ENCODE measurements at regions not wholly inside any gene's neighbourhood (a gene's known extent, or its start where the extent isn't known, plus 50 kb on each side); places are given as distances from the start of the nearest gene placed in this dataset.

- peak overlapping the region; percentile 92 for H3K27ac ChIP-seq (ENCODE audit: low read depth, low read length)
- peak overlapping the region; percentile 63 for H2BK5ac ChIP-seq (ENCODE audit: low read depth, low read length, poor library complexity)
- peak overlapping the region; percentile 34 for H2AK5ac ChIP-seq (ENCODE audit: low read length)
- H2AFZ ChIP-seq (ENCODE audit: insufficient read depth, low read length, poor library complexity), result peak overlapping the region; percentile 53
- peak in 1 of 2 donors; percentile 14 for DNase-seq
- H3K4me2 ChIP-seq (ENCODE audit: low read length), result peak overlapping the region; percentile 50
- no peaks in the 10 kb centered on the region for H3K9me3 ChIP-seq (ENCODE audit: insufficient read depth, low read depth, low read length)
- no peaks in the 10 kb centered on the region for H3K36me3 ChIP-seq (ENCODE audit: control insufficient read depth in 1 of 2, insufficient read depth in 2 of 2, low read length in 2 of 2)
- no peaks in the 10 kb centered on the region for H3K27me3 ChIP-seq (ENCODE audit: insufficient read depth, low read length)
- H4K12ac ChIP-seq (ENCODE audit: low read depth, low read length), result peak overlapping the region; percentile 17
- H4K8ac ChIP-seq (ENCODE audit: low read depth, low read length), result peak overlapping the region; percentile 25
- H3K79me1 ChIP-seq (ENCODE audit: low read length), result peaks cover 13% of the 10 kb centered on the region
- peak overlapping the region; percentile 83 for H2BK120ac ChIP-seq (ENCODE audit: insufficient read depth, low read length, poor library complexity)
- peak overlapping the region; percentile 9 for H3K4ac ChIP-seq (ENCODE audit: low read depth, low read length)
- no peak overlapping the region for H3K4me3 ChIP-seq (ENCODE audit: low read depth, low read length)
- peak overlapping the region; percentile 72 for H2BK12ac ChIP-seq (ENCODE audit: low read length)
- peak overlapping the region; percentile 76 for H3K14ac ChIP-seq (ENCODE audit: low read length)
- peak overlapping the region; percentile 78 for H4K91ac ChIP-seq (ENCODE audit: low read depth, low read length)
- H3K9ac ChIP-seq (ENCODE audit: low read length), result peak overlapping the region; percentile 68
- WGBS (ENCODE audit: extremely low coverage, insufficient coverage, insufficient read length), result no CpG with 5 or more reads among the region's 19 CpGs
- no peaks in the 10 kb centered on the region for H3K79me2 ChIP-seq (ENCODE audit: control insufficient read depth, insufficient read depth, low read length, poor library complexity)
- peaks cover 17 to 30% of the 10 kb centered on the region in 2 experiments for H3K4me1 ChIP-seq (ENCODE audit: control insufficient read depth in 1 of 2, insufficient read depth in 2 of 2, low read length in 2 of 2)
- H3K18ac ChIP-seq (ENCODE audit: low read length), result peak overlapping the region; percentile 53
- no peak overlapping the region for H3K23ac ChIP-seq (ENCODE audit: low read length)
Observed at GRCh38 chr5:167952278-167952995, 339.0 kb upstream of the WWC1 start.

- Histone ChIP-seq H2BK12ac (ENCODE audit: low read length) (no peak overlapping the region), H3K27ac (ENCODE audit: low read depth, low read length) (peak overlapping the region; percentile 92), H3K9me3 (ENCODE audit: insufficient read depth, low read depth, low read length) (no peaks in the 10 kb centered on the region), H3K4me2 (ENCODE audit: low read length) (peak overlapping the region; percentile 46), H2BK120ac (ENCODE audit: insufficient read depth, low read length, poor library complexity) (no peak overlapping the region), H3K23ac (ENCODE audit: low read length) (no peak overlapping the region), H3K9ac (ENCODE audit: low read length) (no peak overlapping the region), H2BK5ac (ENCODE audit: low read depth, low read length, poor library complexity) (no peak overlapping the region), H3K4ac (ENCODE audit: low read depth, low read length) (no peak overlapping the region), H3K18ac (ENCODE audit: low read length) (no peak overlapping the region), H2AK5ac (ENCODE audit: low read length) (no peak overlapping the region), H3K4me3 (ENCODE audit: low read depth, low read length) (no peak overlapping the region), H4K8ac (ENCODE audit: low read depth, low read length) (no peak overlapping the region), H3K4me1 (ENCODE audit: control insufficient read depth in 1 of 2, insufficient read depth in 2 of 2, low read length in 2 of 2) (peaks cover 17 to 27% of the 10 kb centered on the region in 2 experiments), H4K12ac (ENCODE audit: low read depth, low read length) (no peak overlapping the region), H4K91ac (ENCODE audit: low read depth, low read length) (no peak overlapping the region), H3K79me2 (ENCODE audit: control insufficient read depth, insufficient read depth, low read length, poor library complexity) (no peaks in the 10 kb centered on the region), H3K27me3 (ENCODE audit: insufficient read depth, low read length) (no peaks in the 10 kb centered on the region), H3K36me3 (ENCODE audit: control insufficient read depth in 1 of 2, insufficient read depth in 2 of 2, low read length in 2 of 2) (no peaks in the 10 kb centered on the region), H3K79me1 (ENCODE audit: low read length) (peaks cover 12% of the 10 kb centered on the region), H2AFZ (ENCODE audit: insufficient read depth, low read length, poor library complexity) (no peak overlapping the region), H3K14ac (ENCODE audit: low read length) (no peak overlapping the region)
- peak; percentile 51 to 76 for DNase-seq
- no CpG with 5 or more reads among the region's 4 CpGs for WGBS (ENCODE audit: extremely low coverage, insufficient coverage, insufficient read length)
Observed at GRCh38 chr5:167953151-167953798, 338.2 kb upstream of the WWC1 start.

GRCh38 chr5:167961731-167962130, 329.7 kb upstream of the WWC1 start:
- H4K12ac ChIP-seq (ENCODE audit: low read depth, low read length), result no peak overlapping the region
- no peak overlapping the region for H3K27ac ChIP-seq (ENCODE audit: low read depth, low read length)
- DNase-seq, result no peak
- H3K4ac ChIP-seq (ENCODE audit: low read depth, low read length), result no peak overlapping the region
- H3K79me1 ChIP-seq (ENCODE audit: low read length), result no peaks in the 10 kb centered on the region
- H3K9ac ChIP-seq (ENCODE audit: low read length), result no peak overlapping the region
- H3K27me3 ChIP-seq (ENCODE audit: insufficient read depth, low read length), result no peaks in the 10 kb centered on the region
- H2AFZ ChIP-seq (ENCODE audit: insufficient read depth, low read length, poor library complexity), result no peak overlapping the region
- H2BK12ac ChIP-seq (ENCODE audit: low read length), result no peak overlapping the region
- H3K23ac ChIP-seq (ENCODE audit: low read length), result no peak overlapping the region
- no peaks in the 10 kb centered on the region for H3K9me3 ChIP-seq (ENCODE audit: insufficient read depth, low read depth, low read length)
- no peak overlapping the region for H2AK5ac ChIP-seq (ENCODE audit: low read length)
- H2BK120ac ChIP-seq (ENCODE audit: insufficient read depth, low read length, poor library complexity), result no peak overlapping the region
- H3K36me3 ChIP-seq (ENCODE audit: control insufficient read depth in 1 of 2, insufficient read depth in 2 of 2, low read length in 2 of 2), result no peaks in the 10 kb centered on the region
- no peak overlapping the region for H3K4me2 ChIP-seq (ENCODE audit: low read length)
- no peaks in the 10 kb centered on the region for H3K4me1 ChIP-seq (ENCODE audit: control insufficient read depth in 1 of 2, insufficient read depth in 2 of 2, low read length in 2 of 2)
- no peak overlapping the region for H3K4me3 ChIP-seq (ENCODE audit: low read depth, low read length)
- H2BK5ac ChIP-seq (ENCODE audit: low read depth, low read length, poor library complexity), result no peak overlapping the region
- no peak overlapping the region for H4K91ac ChIP-seq (ENCODE audit: low read depth, low read length)
- H3K18ac ChIP-seq (ENCODE audit: low read length), result no peak overlapping the region
- no CpG with 5 or more reads among the region's 2 CpGs for WGBS (ENCODE audit: extremely low coverage, insufficient coverage, insufficient read length)
- no peaks in the 10 kb centered on the region for H3K79me2 ChIP-seq (ENCODE audit: control insufficient read depth, insufficient read depth, low read length, poor library complexity)
- H3K14ac ChIP-seq (ENCODE audit: low read length), result no peak overlapping the region
- no peak overlapping the region for H4K8ac ChIP-seq (ENCODE audit: low read depth, low read length)

- Histone ChIP-seq H3K4me2 (ENCODE audit: low read length) (no peak overlapping the region), H2BK120ac (ENCODE audit: insufficient read depth, low read length, poor library complexity) (no peak overlapping the region), H3K79me2 (ENCODE audit: control insufficient read depth, insufficient read depth, low read length, poor library complexity) (no peaks in the 10 kb centered on the region), H3K4ac (ENCODE audit: low read depth, low read length) (no peak overlapping the region), H2BK5ac (ENCODE audit: low read depth, low read length, poor library complexity) (no peak overlapping the region), H3K23ac (ENCODE audit: low read length) (no peak overlapping the region), H3K27ac (ENCODE audit: low read depth, low read length) (no peak overlapping the region), H4K8ac (ENCODE audit: low read depth, low read length) (no peak overlapping the region), H2AFZ (ENCODE audit: insufficient read depth, low read length, poor library complexity) (no peak overlapping the region), H3K4me1 (ENCODE audit: control insufficient read depth in 1 of 2, insufficient read depth in 2 of 2, low read length in 2 of 2) (peaks cover 3% of the 10 kb centered on the region in 2 experiments), H3K14ac (ENCODE audit: low read length) (no peak overlapping the region), H3K36me3 (ENCODE audit: control insufficient read depth in 1 of 2, insufficient read depth in 2 of 2, low read length in 2 of 2) (no peaks in the 10 kb centered on the region), H3K18ac (ENCODE audit: low read length) (no peak overlapping the region), H3K9ac (ENCODE audit: low read length) (no peak overlapping the region), H3K4me3 (ENCODE audit: low read depth, low read length) (no peak overlapping the region), H2AK5ac (ENCODE audit: low read length) (no peak overlapping the region), H3K79me1 (ENCODE audit: low read length) (peaks cover 6% of the 10 kb centered on the region), H4K91ac (ENCODE audit: low read depth, low read length) (no peak overlapping the region), H3K9me3 (ENCODE audit: insufficient read depth, low read depth, low read length) (no peaks in the 10 kb centered on the region), H3K27me3 (ENCODE audit: insufficient read depth, low read length) (no peaks in the 10 kb centered on the region), H2BK12ac (ENCODE audit: low read length) (no peak overlapping the region), H4K12ac (ENCODE audit: low read depth, low read length) (no peak overlapping the region)
- WGBS (ENCODE audit: extremely low coverage, insufficient coverage, insufficient read length), result no CpG with 5 or more reads among the region's 3 CpGs
- no peak for DNase-seq
Observed at GRCh38 chr5:167964529-167964928, 326.9 kb upstream of the WWC1 start.

Measured in trophoblast cell (in vitro differentiated cells and primary cell).